Stimulated activated CD8-positive, alpha-beta memory T cell treated with anti-CD3 and anti-CD28 coated beads, Interleukin-15, amount 100 ng/mL, for 48 hours (primary cell): ENCODE measurements at regions not wholly inside any gene's neighbourhood (a gene's known extent, or its start where the extent isn't known, plus 50 kb on each side); places are given as distances from the start of the nearest gene placed in this dataset.

Source experiments
- DNase-seq, 2 donors: peaks; one replicate each; pipeline ENCODE4 v3.0.0-alpha.2; 2020; ENCODE audit warnings: low read depth in 2 of 2

DNA sequence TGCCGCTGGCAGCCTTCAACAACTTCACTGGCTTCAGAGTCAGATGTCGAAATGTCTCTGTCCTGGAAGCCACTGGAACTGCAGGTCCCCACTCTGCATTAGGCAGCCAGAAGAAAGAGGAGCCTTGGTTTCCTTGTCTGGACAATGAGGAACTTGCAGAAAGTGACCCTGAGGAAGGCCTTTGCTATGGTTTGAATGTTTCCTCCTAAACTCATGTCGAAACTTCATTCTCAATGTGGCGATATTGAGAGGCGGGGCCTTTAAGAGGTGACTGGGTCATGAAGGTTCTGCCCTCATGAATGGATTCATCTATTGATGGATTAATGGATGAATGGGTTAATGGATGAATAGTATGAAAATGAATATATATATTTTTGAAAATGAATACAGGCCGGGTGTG is 61.6 kb upstream of the GPR26 start:
- no peak for DNase-seq

DNA sequence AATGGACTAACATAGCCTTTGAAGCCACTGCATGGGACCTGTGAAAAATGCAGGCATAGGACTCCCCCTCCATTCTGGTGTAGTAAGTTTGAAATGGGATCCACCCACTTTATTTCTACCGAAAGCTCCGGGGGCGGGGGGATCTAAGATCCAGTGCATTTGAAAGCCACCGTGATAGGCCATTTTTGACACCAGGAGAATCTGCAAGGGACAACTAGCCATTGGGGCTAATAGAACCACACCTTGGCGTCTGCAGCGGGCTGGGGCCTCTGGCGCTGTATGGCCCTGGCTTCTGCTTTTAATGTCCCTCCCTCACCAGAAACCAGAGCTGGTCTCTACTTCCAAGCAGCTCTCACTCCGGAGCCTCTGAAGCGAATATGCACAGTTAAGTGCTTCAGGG is 60.1 kb upstream of the GPR26 start:
- no peak for DNase-seq

DNA sequence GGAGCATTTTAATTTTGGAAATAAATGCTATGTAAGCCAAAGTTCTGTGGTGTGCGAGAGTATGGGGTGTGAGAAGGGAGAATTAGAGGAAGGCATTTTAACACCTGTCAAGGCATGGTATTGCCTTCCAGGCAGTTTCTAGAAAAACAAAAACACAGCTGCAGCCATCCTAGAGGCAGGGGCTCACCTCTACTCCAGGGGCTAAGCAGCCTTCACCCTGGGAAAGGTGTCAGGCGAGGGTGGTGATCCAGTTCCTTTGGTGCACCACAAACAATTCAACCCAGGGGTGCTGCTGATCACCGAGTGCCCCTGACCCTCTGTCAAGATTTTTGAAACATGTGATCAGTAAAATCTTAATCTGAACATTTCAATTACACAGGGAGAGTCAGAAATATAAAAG is 59.2 kb upstream of the GPR26 start:
- DNase-seq: no peak

GRCh38 chr10:123607386-123607785 is 58.8 kb upstream of the GPR26 start:
- DNase-seq: no peak

- no peak for DNase-seq
These were observed 58.1 kb upstream of the GPR26 start for GRCh38 chr10:123608047-123608446.

DNA sequence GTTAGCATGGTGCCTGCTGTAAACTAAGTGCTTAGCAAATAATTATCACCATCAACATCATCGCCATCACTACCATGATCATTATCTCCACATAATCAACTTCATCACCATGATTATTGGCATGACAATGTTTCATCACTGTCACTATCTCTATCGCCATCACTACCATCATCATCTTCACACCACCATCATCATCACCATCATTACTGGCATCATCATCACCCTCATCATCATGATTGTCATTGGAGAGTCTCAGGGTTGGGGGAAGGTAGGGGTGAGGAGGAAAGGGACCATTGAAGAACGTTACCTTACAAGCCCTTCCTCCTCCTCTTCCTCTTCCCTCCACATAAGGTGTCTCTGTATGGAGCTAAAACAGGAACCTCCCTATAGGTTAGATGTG is 54.9 kb upstream of the GPR26 start:
- no peak for DNase-seq

GRCh38 chr10:123611876-123612275 is 54.3 kb upstream of the GPR26 start:
- DNase-seq: no peak

- DNase-seq: no peak
These were observed 52.8 kb upstream of the GPR26 start for GRCh38 chr10:123613346-123613850.

DNA sequence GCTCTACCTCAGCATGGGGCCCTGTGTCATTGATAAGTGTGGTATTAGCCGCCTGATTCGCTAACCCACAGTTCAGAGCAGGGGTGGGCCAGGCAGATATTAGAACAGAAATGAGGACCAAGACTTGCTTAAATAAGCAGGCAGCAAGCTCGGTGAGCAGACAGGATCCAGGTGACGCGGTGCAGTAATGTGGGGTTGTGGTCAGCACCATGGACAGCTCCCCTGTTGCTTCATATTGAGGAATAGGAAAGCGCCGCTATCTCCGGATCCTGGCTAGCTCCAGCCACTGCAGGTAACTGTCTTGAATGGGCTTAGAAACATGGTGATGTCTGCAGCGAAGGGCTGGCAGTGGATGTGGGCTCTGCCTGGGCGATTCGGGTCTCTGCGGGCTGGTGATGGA is 51.3 kb upstream of the GPR26 start:
- DNase-seq: peak in 1 of 2 donors; percentile 8
